NT2/D1 (cell line): ENCODE measurements at regions not wholly inside any gene's neighbourhood (a gene's known extent, or its start where the extent isn't known, plus 50 kb on each side); places are given as distances from the start of the nearest gene placed in this dataset.

Source experiments
- SUZ12 ChIP-seq: IDR thresholded peaks from 2 replicates; pipeline ENCODE4 v1.6.1; 2011; ENCODE audit not compliant: insufficient read length, insufficient read depth; ENCODE audit errors: extremely low read depth
- YY1 ChIP-seq: IDR thresholded peaks from 2 replicates; pipeline ENCODE4 v1.6.1; 2011; ENCODE audit not compliant: insufficient read length, insufficient read depth

GRCh38 chr2:75408771-75409170, 152.0 kb downstream of the EVA1A start:
- TF ChIP-seq YY1 (no peak), SUZ12 (no peak)
